ENCODE measurements at regions not wholly inside any gene's neighbourhood (a gene's known extent, or its start where the extent isn't known, plus 50 kb on each side); places are given as distances from the start of the nearest gene placed in this dataset.

- Histone ChIP-seq H3K36me3 (no peaks in the 10 kb centered on the region), H3K27ac (no peak overlapping the region), H3K4me1 (replicated peaks) (no peaks in the 10 kb centered on the region), H3K4me3 (no peak overlapping the region), H3K27me3 (replicated peaks) (no peaks in the 10 kb centered on the region), H3K9me3 (replicated peaks) (no peaks in the 10 kb centered on the region)
- no peak for DNase-seq (ENCODE audit: low read depth in 1 of 2, low spot score in 2 of 2)
These were observed 136.6 kb downstream of the RNF152 start for GRCh38 chr18:61756244-61756643.

GRCh38 chr18:61755555-61755954 lies 137.3 kb downstream of the RNF152 start:
- Histone ChIP-seq H3K27me3 (replicated peaks) (no peaks in the 10 kb centered on the region), H3K36me3 (no peaks in the 10 kb centered on the region), H3K4me3 (no peak overlapping the region), H3K9me3 (replicated peaks) (no peaks in the 10 kb centered on the region), H3K27ac (no peak overlapping the region), H3K4me1 (replicated peaks) (no peaks in the 10 kb centered on the region)
- no peak for DNase-seq (ENCODE audit: low read depth in 1 of 2, low spot score in 2 of 2)

GRCh38 chr18:61754039-61754583 lies 138.7 kb downstream of the RNF152 start:
- H3K9me3 ChIP-seq (replicated peaks), result no peaks in the 10 kb centered on the region

GRCh38 chr18:61753373-61753772 lies 139.4 kb downstream of the RNF152 start:
- no peak overlapping the region for H3K27ac ChIP-seq
- H3K4me3 ChIP-seq, result no peak overlapping the region
- peaks cover 8% of the 10 kb centered on the region; the same call in 1 of the 2 replicates for H3K4me1 ChIP-seq (replicated peaks)
- DNase-seq (ENCODE audit: low read depth in 1 of 2, low spot score in 2 of 2), result no peak
- no peaks in the 10 kb centered on the region for H3K9me3 ChIP-seq (replicated peaks)
- H3K27me3 ChIP-seq (replicated peaks), result no peaks in the 10 kb centered on the region
- H3K36me3 ChIP-seq, result no peaks in the 10 kb centered on the region

More at GRCh38 chr18:61754039-61754583, 138.7 kb downstream of the RNF152 start:
- H3K4me3 ChIP-seq, result no peak overlapping the region
- no peaks in the 10 kb centered on the region for H3K36me3 ChIP-seq
- no peaks in the 10 kb centered on the region for H3K27me3 ChIP-seq (replicated peaks)
- H3K27ac ChIP-seq, result no peak overlapping the region
- H3K4me1 ChIP-seq (replicated peaks), result peaks cover 3% of the 10 kb centered on the region; the same call in 1 of the 2 replicates
- no peak for DNase-seq (ENCODE audit: low read depth in 1 of 2, low spot score in 2 of 2)

GRCh38 chr18:61752973-61753372 lies 139.8 kb downstream of the RNF152 start:
- H3K4me1 ChIP-seq (replicated peaks), result peaks cover 8% of the 10 kb centered on the region; the same call in 1 of the 2 replicates
- no peak overlapping the region for H3K27ac ChIP-seq
- H3K9me3 ChIP-seq (replicated peaks), result no peaks in the 10 kb centered on the region
- no peak overlapping the region for H3K4me3 ChIP-seq
- DNase-seq (ENCODE audit: low read depth in 1 of 2, low spot score in 2 of 2), result no peak
- H3K27me3 ChIP-seq (replicated peaks), result no peaks in the 10 kb centered on the region
- H3K36me3 ChIP-seq, result no peaks in the 10 kb centered on the region

GRCh38 chr18:61750840-61751668 lies 141.8 kb downstream of the RNF152 start:
- H3K4me1 ChIP-seq (replicated peaks), result peaks cover 8% of the 10 kb centered on the region; the same call in 1 of the 2 replicates
- no peaks in the 10 kb centered on the region for H3K9me3 ChIP-seq (replicated peaks)
- H3K27ac ChIP-seq, result no peak overlapping the region
- H3K27me3 ChIP-seq (replicated peaks), result no peaks in the 10 kb centered on the region
- DNase-seq (ENCODE audit: low read depth in 1 of 2, low spot score in 2 of 2), result no peak
- H3K36me3 ChIP-seq, result no peaks in the 10 kb centered on the region
- H3K4me3 ChIP-seq, result no peak overlapping the region

GRCh38 chr18:61749546-61749945 lies 143.3 kb downstream of the RNF152 start:
- no peak overlapping the region for H3K4me3 ChIP-seq
- H3K27ac ChIP-seq, result no peak overlapping the region
- H3K9me3 ChIP-seq (replicated peaks), result no peaks in the 10 kb centered on the region
- H3K27me3 ChIP-seq (replicated peaks), result no peaks in the 10 kb centered on the region
- DNase-seq (ENCODE audit: low read depth in 1 of 2, low spot score in 2 of 2), result no peak
- no peaks in the 10 kb centered on the region for H3K36me3 ChIP-seq
- H3K4me1 ChIP-seq (replicated peaks), result peaks cover 8% of the 10 kb centered on the region; the same call in 1 of the 2 replicates

- Histone ChIP-seq H3K27ac (no peak overlapping the region), H3K4me3 (no peak overlapping the region), H3K36me3 (no peaks in the 10 kb centered on the region), H3K4me1 (replicated peaks) (peaks cover 8% of the 10 kb centered on the region; the same call in 1 of the 2 replicates), H3K9me3 (replicated peaks) (no peaks in the 10 kb centered on the region), H3K27me3 (replicated peaks) (no peaks in the 10 kb centered on the region)
- peak in 1 of 2 experiments; percentile 19 for DNase-seq (ENCODE audit: low read depth in 1 of 2, low spot score in 2 of 2)
These were observed 143.8 kb downstream of the RNF152 start for GRCh38 chr18:61749031-61749430.

GRCh38 chr18:61748004-61748403 lies 144.8 kb downstream of the RNF152 start:
- H3K36me3 ChIP-seq, result no peaks in the 10 kb centered on the region
- peaks cover 8% of the 10 kb centered on the region; the same call in 1 of the 2 replicates for H3K4me1 ChIP-seq (replicated peaks)
- no peak overlapping the region for H3K4me3 ChIP-seq
- no peaks in the 10 kb centered on the region for H3K27me3 ChIP-seq (replicated peaks)
- DNase-seq (ENCODE audit: low read depth in 1 of 2, low spot score in 2 of 2), result no peak
- H3K27ac ChIP-seq, result no peak overlapping the region
- H3K9me3 ChIP-seq (replicated peaks), result no peaks in the 10 kb centered on the region

- no peak overlapping the region for H3K4me3 ChIP-seq
- no peaks in the 10 kb centered on the region for H3K27me3 ChIP-seq (replicated peaks)
- no peaks in the 10 kb centered on the region for H3K36me3 ChIP-seq
- no peaks in the 10 kb centered on the region for H3K9me3 ChIP-seq (replicated peaks)
- H3K4me1 ChIP-seq (replicated peaks), result peaks cover 3% of the 10 kb centered on the region; the same call in 1 of the 2 replicates
- DNase-seq (ENCODE audit: low read depth in 1 of 2, low spot score in 2 of 2), result no peak
- no peak overlapping the region for H3K27ac ChIP-seq
These were observed 148.9 kb downstream of the RNF152 start for GRCh38 chr18:61743775-61744531.

GRCh38 chr18:61742565-61743429 lies 150.0 kb downstream of the RNF152 start:
- H3K9me3 ChIP-seq (replicated peaks), result no peaks in the 10 kb centered on the region
- no peak overlapping the region for H3K27ac ChIP-seq
- H3K4me1 ChIP-seq (replicated peaks), result peaks cover 11% of the 10 kb centered on the region
- no peak for DNase-seq (ENCODE audit: low read depth in 1 of 2, low spot score in 2 of 2)
- no peak overlapping the region for H3K4me3 ChIP-seq
- H3K27me3 ChIP-seq (replicated peaks), result no peaks in the 10 kb centered on the region
- no peaks in the 10 kb centered on the region for H3K36me3 ChIP-seq

- no peak overlapping the region for H3K27ac ChIP-seq
- H3K9me3 ChIP-seq (replicated peaks), result no peaks in the 10 kb centered on the region
- H3K4me3 ChIP-seq, result no peak overlapping the region
- H3K4me1 ChIP-seq (replicated peaks), result peaks cover 11% of the 10 kb centered on the region
- no peak for DNase-seq (ENCODE audit: low read depth in 1 of 2, low spot score in 2 of 2)
- no peaks in the 10 kb centered on the region for H3K27me3 ChIP-seq (replicated peaks)
- no peaks in the 10 kb centered on the region for H3K36me3 ChIP-seq
These were observed 150.8 kb downstream of the RNF152 start for GRCh38 chr18:61741881-61742454.

GRCh38 chr18:61738488-61738887 lies 154.3 kb downstream of the RNF152 start:
- Histone ChIP-seq H3K9me3 (replicated peaks) (no peaks in the 10 kb centered on the region), H3K36me3 (no peaks in the 10 kb centered on the region), H3K4me1 (replicated peaks) (peaks cover 18% of the 10 kb centered on the region), H3K27ac (no peak overlapping the region), H3K27me3 (replicated peaks) (no peaks in the 10 kb centered on the region), H3K4me3 (no peak overlapping the region)
- peak in 1 of 2 experiments; percentile 13 for DNase-seq (ENCODE audit: low read depth in 1 of 2, low spot score in 2 of 2)

All from SJSA1 (cell line).